H1 (cell line): ENCODE measurements at regions not wholly inside any gene's neighbourhood (a gene's known extent, or its start where the extent isn't known, plus 50 kb on each side); places are given as distances from the start of the nearest gene placed in this dataset.

Experiments
- CTCF ChIA-PET: fragments of 300-600 bp; sonication (Branson Sonifier 250); formaldehyde crosslinking; loops from one replicate; lab custom pipeline; 2021; ENCODE audit not compliant: partially characterized antibody; lab: Charles Lee
- POLR2A ChIA-PET: fragments of 300-600 bp; sonication (Branson Sonifier 250); formaldehyde crosslinking; loops from one replicate; lab custom pipeline; 2021; ENCODE audit warnings: inconsistent platforms; ENCODE audit not compliant: partially characterized antibody; lab: Charles Lee
- DNase-seq, 2 experiments: peaks; one replicate each; pipeline versions ENCODE4 v3.0.0 to v3.0.0-alpha.2; 2010 to 2022; ENCODE audit warnings: low spot score in 2 of 2, low read depth in 1 of 2, mixed read lengths in 1 of 2
- FAIRE-seq: peaks from 2 replicates; lab custom pipeline; 2011; peaks lifted over from hg19 to GRCh38; lab: Jason Lieb, UNC
- H2AFZ ChIP-seq: 2 replicates; pipeline ENCODE4 v1.8.1; 2012; ENCODE audit warnings: low read length, inconsistent platforms
- H2AK5ac ChIP-seq: 2 replicates; pipeline ENCODE4 v1.6.1; 2013; ENCODE audit warnings: low read depth, low read length
- H2BK120ac ChIP-seq: replicated peaks from 2 replicates; pipeline ENCODE3; 2013; ENCODE audit warnings: low read depth, low read length, inconsistent platforms
- H2BK12ac ChIP-seq: 2 replicates; pipeline ENCODE4 v1.6.1; 2013; ENCODE audit warnings: low read depth, low read length
- H2BK15ac ChIP-seq: 2 replicates; pipeline ENCODE4 v1.6.1; 2013; ENCODE audit warnings: low read length
- H2BK20ac ChIP-seq: 2 replicates; pipeline ENCODE4 v1.6.1; 2013; ENCODE audit warnings: low read length
- H2BK5ac ChIP-seq: 2 replicates; pipeline ENCODE4 v1.6.1; 2013; ENCODE audit warnings: low read depth, low read length
- H3K14ac ChIP-seq: 2 replicates; pipeline ENCODE4 v1.6.1; 2013; ENCODE audit warnings: inconsistent platforms; ENCODE audit not compliant: insufficient read length
- H3K18ac ChIP-seq: 2 replicates; pipeline ENCODE4 v1.6.1; 2013; ENCODE audit warnings: low read length; ENCODE audit errors: extremely low read depth
- H3K23ac ChIP-seq: 2 replicates; pipeline ENCODE4 v1.6.1; 2013; ENCODE audit warnings: inconsistent platforms; ENCODE audit not compliant: insufficient read length
- H3K23me2 ChIP-seq: 2 replicates; pipeline ENCODE4 v1.6.1; 2013; ENCODE audit warnings: low read depth, low read length
- H3K27ac ChIP-seq: 2 replicates; pipeline ENCODE4 v1.6.1; 2011; ENCODE audit warnings: low read depth, low read length, inconsistent platforms
- H3K27me3 ChIP-seq, 4 experiments: replicated peaks in 1 of 4; 1 replicate in 1 of 4; 2 replicates in 3 of 4; pipeline versions ENCODE4 v1.6.1 to v1.8.1; 2011 to 2013; ENCODE audit warnings: low read length in 3 of 4, mild to moderate bottlenecking in 3 of 4, inconsistent platforms in 2 of 4, mixed read lengths in 2 of 4, moderate library complexity in 1 of 4; ENCODE audit not compliant: control insufficient read depth in 3 of 4, insufficient read depth in 3 of 4; ENCODE audit errors: extremely low read depth in 1 of 4
- H3K36me3 ChIP-seq, 4 experiments: 2 replicates each; pipeline versions ENCODE4 v1.6.1 to v1.8.1; 2011 to 2013; ENCODE audit warnings: mild to moderate bottlenecking in 4 of 4, low read length in 3 of 4, moderate library complexity in 2 of 4, control low read depth in 1 of 4, inconsistent platforms in 1 of 4; ENCODE audit not compliant: insufficient read depth in 4 of 4, control insufficient read depth in 2 of 4
- H3K4ac ChIP-seq: replicated peaks from 2 replicates; pipeline ENCODE3; 2013; ENCODE audit warnings: low read length, low read depth, mixed read lengths, inconsistent platforms; ENCODE audit not compliant: insufficient read length
- H3K4me1 ChIP-seq, 4 experiments: replicated peaks in 1 of 4; 1 replicate in 1 of 4; 2 replicates in 3 of 4; pipeline versions ENCODE4 v1.6.1 to v1.8.1; 2011 to 2013; ENCODE audit warnings: low read length in 3 of 4, inconsistent platforms in 2 of 4, mixed read lengths in 1 of 4; ENCODE audit not compliant: insufficient read depth in 4 of 4, control insufficient read depth in 3 of 4
- H3K4me2 ChIP-seq, 2 experiments: 2 replicates each; pipeline versions ENCODE4 v1.6.1 to v1.8.1; 2011 to 2013; ENCODE audit warnings: low read depth in 2 of 2, low read length in 2 of 2, control low read depth in 1 of 2, inconsistent platforms in 1 of 2, mild to moderate bottlenecking in 1 of 2; ENCODE audit not compliant: insufficient read depth in 1 of 2
- H3K4me3 ChIP-seq, 4 experiments: fragments of 200-600, 300-600 bp in 1 of 4; sonication (generic), shearing (Covaris generic), sonication (Bioruptor Twin) in 1 of 4; 2 replicates each; pipeline versions ENCODE4 v1.5.1 to v1.8.1; 2011 to 2016; ENCODE audit warnings: low read length in 4 of 4, low read depth in 3 of 4, control low read depth in 2 of 4, inconsistent platforms in 2 of 4, mild to moderate bottlenecking in 2 of 4, mixed read lengths in 1 of 4, moderate library complexity in 1 of 4; ENCODE audit not compliant: insufficient read depth in 2 of 4; ENCODE audit errors: extremely low read depth in 1 of 4
- H3K56ac ChIP-seq: replicated peaks from 2 replicates; pipeline ENCODE3; 2013; ENCODE audit warnings: low read depth, mild to moderate bottlenecking, mixed read lengths, low read length, inconsistent platforms; ENCODE audit not compliant: insufficient read length
- H3K79me1 ChIP-seq: 2 replicates; pipeline ENCODE4 v1.6.1; 2013; ENCODE audit warnings: low read depth, low read length, control low read depth
- H3K79me2 ChIP-seq, 2 experiments: 2 replicates each; pipeline versions ENCODE4 v1.6.1 to v1.8.1; 2012 to 2013; ENCODE audit warnings: low read length in 2 of 2, mild to moderate bottlenecking in 2 of 2, inconsistent platforms in 1 of 2; ENCODE audit not compliant: insufficient read depth in 2 of 2, control insufficient read depth in 1 of 2
- H3K9ac ChIP-seq, 4 experiments: replicated peaks in 1 of 4; 1 replicate in 1 of 4; 2 replicates in 3 of 4; pipeline versions ENCODE4 v1.6.1 to v1.8.1; 2011 to 2013; ENCODE audit warnings: low read depth in 3 of 4, low read length in 3 of 4, control low read depth in 2 of 4, mild to moderate bottlenecking in 2 of 4, moderate library complexity in 2 of 4, inconsistent platforms in 1 of 4; ENCODE audit errors: extremely low read depth in 1 of 4
- H3K9me3 ChIP-seq, 2 experiments: 2 replicates each; pipeline versions ENCODE4 v1.6.1 to v1.8.1; 2012 to 2013; ENCODE audit warnings: mild to moderate bottlenecking in 2 of 2, moderate library complexity in 2 of 2, control low read depth in 1 of 2, inconsistent platforms in 1 of 2, low read depth in 1 of 2, low read length in 1 of 2, mixed read lengths in 1 of 2; ENCODE audit not compliant: insufficient read depth in 2 of 2
- H4K20me1 ChIP-seq, 2 experiments: replicated peaks in 1 of 2; 2 replicates each; pipeline versions ENCODE3 to v1.8.1; 2011 to 2013; ENCODE audit warnings: inconsistent platforms in 2 of 2, low read length in 2 of 2, mild to moderate bottlenecking in 1 of 2; ENCODE audit not compliant: insufficient read depth in 2 of 2, control insufficient read depth in 1 of 2
- H4K5ac ChIP-seq: 2 replicates; pipeline ENCODE4 v1.6.1; 2013; ENCODE audit warnings: low read length, low read depth, mixed read lengths, inconsistent platforms; ENCODE audit not compliant: insufficient read length
- H4K8ac ChIP-seq: 2 replicates; pipeline ENCODE4 v1.8.0; 2013; ENCODE audit warnings: mild to moderate bottlenecking, moderate library complexity, low read length, inconsistent platforms; ENCODE audit not compliant: insufficient read depth; ENCODE audit errors: extremely low read depth
- H4K91ac ChIP-seq: replicated peaks from 2 replicates; pipeline ENCODE3; 2013; ENCODE audit warnings: low read length, mixed read lengths, inconsistent platforms; ENCODE audit not compliant: insufficient read length
- ATF3 ChIP-seq: IDR thresholded peaks from 2 replicates; pipeline ENCODE4 v1.6.1; 2011; ENCODE audit warnings: low read depth, mild to moderate bottlenecking, low read length; ENCODE audit not compliant: insufficient read depth
- CBX8 ChIP-seq: fragments of 300-800, 300-1000 bp; sonication (generic); IDR thresholded peaks from 2 replicates; pipeline ENCODE4 v1.7.1; 2016; ENCODE audit warnings: low read depth, low read length, borderline replicate concordance
- CHD2 ChIP-seq: IDR thresholded peaks from 2 replicates; pipeline ENCODE4 v1.6.1; 2012; ENCODE audit warnings: low read length, improper control_type of control experiment
- CREB1 ChIP-seq: IDR thresholded peaks from 2 replicates; pipeline ENCODE4 v1.6.1; 2012; ENCODE audit warnings: inconsistent platforms
- PHF8 ChIP-seq: fragments of 200-600 bp; sonication (generic); conservative IDR thresholded peaks from 2 replicates; pipeline ENCODE4 v1.7.1; 2012; ENCODE audit warnings: low read depth, mild to moderate bottlenecking, inconsistent platforms, low read length, moderate library complexity
- POLR2A ChIP-seq, 2 experiments: IDR thresholded peaks; 1 replicate in 1 of 2; 2 replicates in 1 of 2; pipeline ENCODE4 v1.6.1; 2011; ENCODE audit warnings: low read depth in 2 of 2, low read length in 2 of 2, mild to moderate bottlenecking in 2 of 2; ENCODE audit errors: control extremely low read depth in 1 of 2
- POLR2AphosphoS5 ChIP-seq: IDR thresholded peaks from 2 replicates; pipeline ENCODE4 v1.6.1; 2011; ENCODE audit warnings: low read depth, low read length
- SP1 ChIP-seq: IDR thresholded peaks from 2 replicates; pipeline ENCODE4 v1.6.1; 2011; ENCODE audit warnings: low read depth, low read length
- SUZ12 ChIP-seq: fragments of 200-600 bp; sonication (generic); IDR thresholded peaks from 2 replicates; pipeline ENCODE4 v1.6.1; 2012; ENCODE audit warnings: mild to moderate bottlenecking, inconsistent platforms, low read length, moderate library complexity, mixed read lengths
- TEAD4 ChIP-seq: IDR thresholded peaks from 2 replicates; pipeline ENCODE4 v1.6.1; 2012; ENCODE audit warnings: low read depth, low read length, inconsistent platforms, mixed read lengths
- USF2 ChIP-seq: IDR thresholded peaks from 2 replicates; pipeline ENCODE4 v1.6.1; 2011; ENCODE audit warnings: low read length, improper control_type of control experiment
- WGBS, 2 experiments: shearing (Covaris generic) in 1 of 2; methylation state at CpG; one replicate each; pipeline versions ENCODE4 v1.1.6 to v1.1.7; 2013 to 2015; ENCODE audit warnings: low lambda C conversion rate in 2 of 2, mixed read lengths in 2 of 2, inconsistent platforms in 1 of 2, low coverage in 1 of 2, missing lambda C conversion rate in 1 of 2; ENCODE audit not compliant: insufficient replicate concordance in 2 of 2, insufficient coverage in 1 of 2, insufficient read length in 1 of 2; ENCODE audit errors: extremely low coverage in 1 of 2, missing lambda C conversion rate in 1 of 2; 5-methylcytosine and 5-hydroxymethylcytosine counted together

GRCh38 chr13:86914757-86915156 lies 756.4 kb upstream of the SLITRK5 start:
- Histone ChIP-seq H4K5ac (no peak overlapping the region), H2AK5ac (no peak overlapping the region), H2AFZ (no peak overlapping the region), H3K79me2 (no peaks in the 10 kb centered on the region), H3K14ac (no peak overlapping the region), H3K4ac (no peak overlapping the region), H3K9me3 (no peaks in the 10 kb centered on the region), H3K23ac (no peak overlapping the region), H3K4me2 (no peak overlapping the region), H2BK5ac (no peak overlapping the region), H3K23me2 (no peaks in the 10 kb centered on the region), H3K79me1 (no peaks in the 10 kb centered on the region), H4K20me1 (no peaks in the 10 kb centered on the region), H2BK15ac (no peak overlapping the region), H3K4me3 (no peak overlapping the region), H3K9ac (no peak overlapping the region), H4K91ac (no peak overlapping the region), H3K18ac (no peak overlapping the region), H3K4me1 (peaks cover 0 to 5% (median under 1%) of the 10 kb centered on the region in 4 experiments; a peak in 3 of 7 replicates)
- FAIRE-seq = no peak
- DNase-seq = no peak
- POLR2A ChIA-PET = no interaction called here
- CTCF ChIA-PET = no interaction called here
- 93% methylated on average over 5 of the region's 5 CpGs; no CpG with 5 or more reads in 1 of the 2 experiments for WGBS, 2 experiments
- TF ChIP-seq SUZ12 = no peak
- no peak for TF ChIP-seq TEAD4
- TF ChIP-seq POLR2A (IDR thresholded peaks at IDR 0.05; ENCODE audit: control extremely low read depth in 1 of 2, low read depth in 2 of 2, low read length in 2 of 2) = no peak
- TF ChIP-seq SP1 = no peak
- no peak for TF ChIP-seq CBX8
- TF ChIP-seq ATF3 = no peak
- TF ChIP-seq POLR2AphosphoS5 = no peak
- TF ChIP-seq PHF8 = no peak
- TF ChIP-seq CREB1 = no peak
- no peak for TF ChIP-seq CHD2
- no peak for TF ChIP-seq USF2
- TF ChIP-seq, all 59 proteins: peak for 0
- Histone ChIP-seq H4K8ac (no peak overlapping the region), H2BK20ac (no peak overlapping the region), H2BK12ac (no peak overlapping the region), H3K56ac (no peak overlapping the region), H3K27me3 (no peaks in the 10 kb centered on the region; a peak in 1 of 7 replicates), H2BK120ac (no peak overlapping the region), H3K27ac (no peak overlapping the region), H3K36me3 (no peaks in the 10 kb centered on the region)
